H1 (cell line): ENCODE measurements at regions not wholly inside any gene's neighbourhood (a gene's known extent, or its start where the extent isn't known, plus 50 kb on each side); places are given as distances from the start of the nearest gene placed in this dataset.

Experiments
- BACH1 ChIP-seq: IDR thresholded peaks from 2 replicates; pipeline ENCODE4 v1.6.1; 2012; ENCODE audit warnings: low read length, improper control_type of control experiment
- CBX8 ChIP-seq: fragments of 300-800, 300-1000 bp; sonication (generic); IDR thresholded peaks from 2 replicates; pipeline ENCODE4 v1.7.1; 2016; ENCODE audit warnings: low read depth, low read length, borderline replicate concordance
- EGR1 ChIP-seq: IDR thresholded peaks from 2 replicates; pipeline ENCODE4 v1.6.1; 2011; ENCODE audit warnings: low read depth, low read length, borderline replicate concordance
- HDAC6 ChIP-seq: IDR thresholded peaks from one replicate; pipeline ENCODE4 v1.7.1; 2012; ENCODE audit warnings: low read depth, mild to moderate bottlenecking, inconsistent platforms, low read length, moderate library complexity
- POLR2AphosphoS5 ChIP-seq: IDR thresholded peaks from 2 replicates; pipeline ENCODE4 v1.6.1; 2011; ENCODE audit warnings: low read depth, low read length
- SIN3A ChIP-seq, 2 experiments: IDR thresholded peaks in 1 of 2; conservative IDR thresholded peaks in 1 of 2; 2 replicates each; pipeline ENCODE4 v1.6.1; 2011 to 2012; ENCODE audit warnings: low read length in 2 of 2, improper control_type of control experiment in 1 of 2, low read depth in 1 of 2, mild to moderate bottlenecking in 1 of 2
- TAF1 ChIP-seq: IDR thresholded peaks from 2 replicates; pipeline ENCODE4 v1.6.1; 2011; ENCODE audit warnings: mild to moderate bottlenecking, low read depth, low read length

DNA sequence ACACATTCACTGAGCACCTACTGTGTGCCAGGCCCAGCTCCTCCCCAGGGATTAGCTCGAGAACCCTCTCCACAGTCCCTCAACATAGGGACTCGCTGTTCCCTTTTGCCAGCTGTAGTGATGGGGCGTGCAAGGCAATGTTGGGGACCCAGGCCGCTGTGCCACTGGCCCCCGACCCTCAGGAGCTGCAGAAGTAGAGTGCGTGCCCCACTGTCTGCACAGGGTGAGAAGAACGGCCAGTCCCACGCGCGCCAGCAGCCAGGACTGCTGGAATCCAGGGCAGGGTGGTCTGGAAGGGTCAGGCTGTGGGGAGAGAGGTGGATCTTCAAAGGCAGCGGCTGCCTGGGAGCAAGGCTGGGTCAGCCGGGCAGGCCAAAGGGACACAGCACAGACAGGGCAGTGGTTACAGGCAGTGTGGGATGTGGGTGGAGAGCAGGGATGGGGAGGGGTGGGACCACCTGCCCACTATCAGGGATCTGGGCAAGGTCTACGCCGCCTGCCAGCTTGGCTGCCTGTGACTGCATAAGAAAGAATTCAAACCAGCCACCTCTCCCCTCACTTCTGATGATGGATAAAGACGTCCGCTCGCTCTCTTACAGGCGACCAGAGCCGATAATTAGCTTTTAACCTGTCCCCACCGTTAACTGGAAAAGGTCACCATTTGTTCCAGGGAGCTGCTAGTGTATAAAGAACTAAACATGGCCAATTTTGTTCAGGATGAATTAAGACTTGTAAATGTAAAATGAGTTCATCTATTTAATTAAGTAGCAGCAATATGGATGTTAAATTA lies 86.7 kb upstream of the GSE1 start (continued):
- TF ChIP-seq CBX8 (no peak), TAF1 (no peak), POLR2AphosphoS5 (no peak), BACH1 (no peak), SIN3A (conservative IDR thresholded peaks at IDR 0.05 in 1 of 2, IDR thresholded peaks at IDR 0.05 in 1 of 2; ENCODE audit: low read depth in 1 of 2, low read length in 2 of 2) (no peak), HDAC6 (no peak), EGR1 (no peak)
